ENCODE measurements at regions not wholly inside any gene's neighbourhood (a gene's known extent, or its start where the extent isn't known, plus 50 kb on each side); places are given as distances from the start of the nearest gene placed in this dataset.
"Not testable (repeated sequence)": the region's sequence is repeated elsewhere in the genome, so short reads cannot be mapped to it uniquely, and the experiment has no call there.

GRCh38 chr3:82627733-82628132 is 866.3 kb upstream of the GBE1 start:
- no peak for DNase-seq
- intact Hi-C loops (cut with DNase I), result no loop called here
- H3K27me3 ChIP-seq (ENCODE audit: control insufficient read depth, insufficient read depth, low read length), result no peaks in the 10 kb centered on the region
- FAIRE-seq, result no peak
- no peak overlapping the region for H3K27ac ChIP-seq (ENCODE audit: low read depth in 2 of 2, low read length in 2 of 2)
- H3K4me3 ChIP-seq (ENCODE audit: low read length in 3 of 3), result no peak overlapping the region
- no peaks in the 10 kb centered on the region for H3K4me1 ChIP-seq (ENCODE audit: control insufficient read depth in 2 of 3, insufficient read depth in 2 of 3, low read depth in 1 of 3, low read length in 3 of 3)
- no peak overlapping the region for H3K9ac ChIP-seq (ENCODE audit: low read length in 3 of 3)
- no peaks in the 10 kb centered on the region for H3K36me3 ChIP-seq (ENCODE audit: control insufficient read depth in 2 of 3, insufficient read depth in 3 of 3, low read length in 3 of 3)
- TF ChIP-seq, protein P1, sequence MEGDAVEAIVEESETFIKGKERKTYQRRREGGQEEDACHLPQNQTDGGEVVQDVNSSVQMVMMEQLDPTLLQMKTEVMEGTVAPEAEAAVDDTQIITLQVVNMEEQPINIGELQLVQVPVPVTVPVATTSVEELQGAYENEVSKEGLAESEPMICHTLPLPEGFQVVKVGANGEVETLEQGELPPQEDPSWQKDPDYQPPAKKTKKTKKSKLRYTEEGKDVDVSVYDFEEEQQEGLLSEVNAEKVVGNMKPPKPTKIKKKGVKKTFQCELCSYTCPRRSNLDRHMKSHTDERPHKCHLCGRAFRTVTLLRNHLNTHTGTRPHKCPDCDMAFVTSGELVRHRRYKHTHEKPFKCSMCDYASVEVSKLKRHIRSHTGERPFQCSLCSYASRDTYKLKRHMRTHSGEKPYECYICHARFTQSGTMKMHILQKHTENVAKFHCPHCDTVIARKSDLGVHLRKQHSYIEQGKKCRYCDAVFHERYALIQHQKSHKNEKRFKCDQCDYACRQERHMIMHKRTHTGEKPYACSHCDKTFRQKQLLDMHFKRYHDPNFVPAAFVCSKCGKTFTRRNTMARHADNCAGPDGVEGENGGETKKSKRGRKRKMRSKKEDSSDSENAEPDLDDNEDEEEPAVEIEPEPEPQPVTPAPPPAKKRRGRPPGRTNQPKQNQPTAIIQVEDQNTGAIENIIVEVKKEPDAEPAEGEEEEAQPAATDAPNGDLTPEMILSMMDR (IDR thresholded peaks at IDR 0.05; ENCODE audit: borderline replicate concordance, extremely low read depth, insufficient read depth), result no peak
- no peaks in the 10 kb centered on the region for H3K9me3 ChIP-seq (ENCODE audit: control insufficient read depth in 2 of 3, insufficient read depth in 1 of 3, low read length in 3 of 3)

DNA sequence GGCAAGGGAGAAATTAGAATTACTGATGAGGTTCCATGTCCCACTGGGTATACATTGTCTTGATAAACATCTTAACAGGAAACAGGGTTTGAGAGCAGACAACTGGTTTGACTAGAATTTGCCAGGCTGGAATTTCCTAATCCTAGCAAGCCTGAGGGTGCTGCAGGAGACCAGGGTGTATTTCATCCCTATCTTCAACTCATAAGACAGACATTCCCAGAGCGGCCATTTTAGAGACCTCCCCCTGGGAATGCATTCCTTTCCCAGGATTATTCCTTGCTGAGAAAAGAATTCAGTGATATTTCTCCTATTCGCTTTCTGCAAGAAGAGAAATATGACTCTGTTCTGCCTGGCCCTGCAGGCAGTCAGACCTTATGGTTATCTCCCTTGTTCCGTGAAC is 859.3 kb upstream of the GBE1 start:
- H3K27me3 ChIP-seq (ENCODE audit: control insufficient read depth, insufficient read depth, low read length); H3K4me1 ChIP-seq (ENCODE audit: control insufficient read depth in 2 of 3, insufficient read depth in 2 of 3, low read depth in 1 of 3, low read length in 3 of 3); H3K4me3 ChIP-seq (ENCODE audit: low read length in 3 of 3); H3K36me3 ChIP-seq (ENCODE audit: control insufficient read depth in 2 of 3, insufficient read depth in 3 of 3, low read length in 3 of 3); intact Hi-C loops (cut with DNase I); H3K27ac ChIP-seq (ENCODE audit: low read depth in 2 of 2, low read length in 2 of 2); H3K9me3 ChIP-seq (ENCODE audit: control insufficient read depth in 2 of 3, insufficient read depth in 1 of 3, low read length in 3 of 3); DNase-seq; FAIRE-seq; H3K9ac ChIP-seq (ENCODE audit: low read length in 3 of 3): not testable (repeated sequence)

DNA sequence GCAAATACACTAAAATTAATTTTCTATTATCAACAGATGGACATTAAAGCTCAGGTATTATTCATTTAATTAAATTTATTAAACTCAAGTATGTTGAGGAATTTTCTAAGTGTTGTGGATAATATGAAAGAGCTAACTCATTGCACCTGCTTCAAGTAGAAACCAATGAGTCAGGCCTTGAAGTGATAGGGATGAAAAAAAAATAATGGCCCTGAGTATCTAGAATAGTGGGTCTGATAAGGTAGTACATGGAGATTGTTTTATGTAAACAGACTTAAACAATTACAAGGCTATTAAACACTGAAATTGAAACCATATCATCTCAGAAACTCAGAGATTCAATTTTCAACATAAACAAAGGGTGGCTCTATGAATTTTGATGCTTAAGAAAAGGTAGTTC is 857.1 kb upstream of the GBE1 start:
- TF ChIP-seq, protein P1 (IDR thresholded peaks at IDR 0.05; ENCODE audit: borderline replicate concordance, extremely low read depth, insufficient read depth), result no peak
- Histone ChIP-seq H3K27me3 (ENCODE audit: control insufficient read depth, insufficient read depth, low read length) (no peaks in the 10 kb centered on the region), H3K4me1 (ENCODE audit: control insufficient read depth in 2 of 3, insufficient read depth in 2 of 3, low read depth in 1 of 3, low read length in 3 of 3) (no peaks in the 10 kb centered on the region), H3K9ac (ENCODE audit: low read length in 3 of 3) (no peak overlapping the region), H3K27ac (ENCODE audit: low read depth in 2 of 2, low read length in 2 of 2) (no peak overlapping the region), H3K4me3 (ENCODE audit: low read length in 3 of 3) (no peak overlapping the region), H3K36me3 (ENCODE audit: control insufficient read depth in 2 of 3, insufficient read depth in 3 of 3, low read length in 3 of 3) (no peaks in the 10 kb centered on the region), H3K9me3 (ENCODE audit: control insufficient read depth in 2 of 3, insufficient read depth in 1 of 3, low read length in 3 of 3) (peaks cover 0 to 3% (median 0%) of the 10 kb centered on the region in 3 donors)
- FAIRE-seq (no peak), DNase-seq (no peak)
- intact Hi-C loops (cut with DNase I), result no loop called here

DNA sequence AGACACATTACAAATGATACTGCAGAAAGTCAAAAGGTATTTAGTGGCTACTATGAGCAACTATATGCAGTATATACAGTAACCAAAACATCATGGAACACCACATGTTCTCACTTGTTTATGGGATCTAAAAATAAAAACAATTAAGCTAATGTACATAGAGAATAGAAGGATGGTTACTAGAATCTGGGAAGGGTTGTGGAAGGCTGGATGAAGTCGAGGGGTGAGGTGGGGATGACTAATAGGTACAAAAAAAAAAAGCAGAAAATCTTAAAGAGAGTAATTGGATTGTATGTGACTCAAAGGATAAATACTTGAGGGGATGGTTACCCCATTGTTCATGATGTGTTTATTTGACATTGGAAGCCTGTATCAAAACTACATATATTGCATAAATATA is 848.8 kb upstream of the GBE1 start:
- Histone ChIP-seq H3K4me3 (ENCODE audit: low read length in 3 of 3) (no peak overlapping the region), H3K27me3 (ENCODE audit: control insufficient read depth, insufficient read depth, low read length) (no peaks in the 10 kb centered on the region), H3K27ac (ENCODE audit: low read depth in 2 of 2, low read length in 2 of 2) (no peak overlapping the region), H3K4me1 (ENCODE audit: control insufficient read depth in 2 of 3, insufficient read depth in 2 of 3, low read depth in 1 of 3, low read length in 3 of 3) (no peaks in the 10 kb centered on the region), H3K36me3 (ENCODE audit: control insufficient read depth in 2 of 3, insufficient read depth in 3 of 3, low read length in 3 of 3) (no peaks in the 10 kb centered on the region), H3K9ac (ENCODE audit: low read length in 3 of 3) (no peak overlapping the region), H3K9me3 (ENCODE audit: control insufficient read depth in 2 of 3, insufficient read depth in 1 of 3, low read length in 3 of 3) (no peaks in the 10 kb centered on the region)
- no peak for FAIRE-seq
- no peak for DNase-seq
- intact Hi-C loops (cut with DNase I), result no loop called here
- TF ChIP-seq, protein P1 (IDR thresholded peaks at IDR 0.05; ENCODE audit: borderline replicate concordance, extremely low read depth, insufficient read depth), result no peak
